Left forelimb (tissue), 1 donor: ENCODE measurements at regions not wholly inside any gene's neighbourhood (a gene's known extent, or its start where the extent isn't known, plus 50 kb on each side); places are given as distances from the start of the nearest gene placed in this dataset.

Experiments
- DNase-seq: peaks from one replicate; pipeline ENCODE4 v3.0.0-alpha.2; 2018; ENCODE audit warnings: low spot score

- no peak for DNase-seq
Measured at GRCh38 chr5:165201369-165201768, 1696.0 kb downstream of the MAT2B start.

GRCh38 chr5:165201771-165202518 is 1696.5 kb downstream of the MAT2B start:
- DNase-seq = no peak

GRCh38 chr5:165202519-165202910 is 1697.1 kb downstream of the MAT2B start:
- DNase-seq = no peak

- DNase-seq = no peak
Measured at GRCh38 chr5:165209101-165209727, 1703.8 kb downstream of the MAT2B start.

GRCh38 chr5:165224366-165225045 is 1719.1 kb downstream of the MAT2B start:
- DNase-seq = no peak

GRCh38 chr5:165227515-165227914 is 1722.1 kb downstream of the MAT2B start:
- no peak for DNase-seq

- DNase-seq = no peak
Measured at GRCh38 chr5:165228184-165228583, 1722.8 kb downstream of the MAT2B start.

- DNase-seq = no peak
Measured at GRCh38 chr5:165231821-165232508, 1726.5 kb downstream of the MAT2B start.

- no peak for DNase-seq
Measured at GRCh38 chr5:165232509-165233028, 1727.2 kb downstream of the MAT2B start.

- no peak for DNase-seq
Measured at GRCh38 chr5:165241811-165242210, 1736.4 kb downstream of the MAT2B start.

GRCh38 chr5:165242646-165243045 is 1737.2 kb downstream of the MAT2B start:
- DNase-seq = no peak

- no peak for DNase-seq
Measured at GRCh38 chr5:165244407-165244806, 1739.0 kb downstream of the MAT2B start.

GRCh38 chr5:165258197-165258771 is 1752.9 kb downstream of the MAT2B start:
- no peak for DNase-seq

- no peak for DNase-seq
Measured at GRCh38 chr5:165260426-165260825, 1755.0 kb downstream of the MAT2B start.

- no peak for DNase-seq
Measured at GRCh38 chr5:165263536-165263935, 1758.1 kb downstream of the MAT2B start.

GRCh38 chr5:165266939-165267338 is 1761.5 kb downstream of the MAT2B start:
- DNase-seq = no peak

GRCh38 chr5:165272436-165272835 is 1767.0 kb downstream of the MAT2B start:
- DNase-seq = no peak

- no peak for DNase-seq
Measured at GRCh38 chr5:165277661-165278060, 1772.2 kb downstream of the MAT2B start.

GRCh38 chr5:165282491-165282890 is 1777.1 kb downstream of the MAT2B start:
- DNase-seq = no peak

GRCh38 chr5:165286692-165287091 is 1781.3 kb downstream of the MAT2B start:
- DNase-seq = no peak

GRCh38 chr5:165290535-165290934 is 1785.1 kb downstream of the MAT2B start:
- no peak for DNase-seq
